H9 (cell line): ENCODE measurements at regions not wholly inside any gene's neighbourhood (a gene's known extent, or its start where the extent isn't known, plus 50 kb on each side); places are given as distances from the start of the nearest gene placed in this dataset.

Source experiments
- DNase-seq: peaks from one replicate; pipeline ENCODE4 v3.0.0-alpha.2; 2017
- H2AFZ ChIP-seq: one replicate; pipeline ENCODE4 v1.6.1; 2013; ENCODE audit warnings: mild to moderate bottlenecking, low read length, control low read depth, moderate library complexity
- H2AK5ac ChIP-seq: 2 replicates; pipeline ENCODE4 v1.6.1; 2013; ENCODE audit warnings: low read length, control low read depth, mixed read lengths; ENCODE audit not compliant: insufficient read length
- H2BK120ac ChIP-seq: one replicate; pipeline ENCODE4 v1.6.1; 2013; ENCODE audit warnings: low read depth, mild to moderate bottlenecking, low read length, control low read depth, inconsistent platforms; ENCODE audit not compliant: poor library complexity, severe bottlenecking
- H2BK12ac ChIP-seq: 2 replicates; pipeline ENCODE4 v1.6.1; 2013; ENCODE audit warnings: low read length, control low read depth, mixed read lengths, low read depth; ENCODE audit not compliant: insufficient read length
- H2BK15ac ChIP-seq: 2 replicates; pipeline ENCODE4 v1.6.1; 2013; ENCODE audit warnings: low read depth, low read length, control low read depth
- H2BK20ac ChIP-seq: one replicate; pipeline ENCODE4 v1.6.1; 2013; ENCODE audit warnings: low read depth, mild to moderate bottlenecking, low read length, control low read depth, inconsistent platforms; ENCODE audit not compliant: poor library complexity, severe bottlenecking
- H2BK5ac ChIP-seq: 2 replicates; pipeline ENCODE4 v1.6.1; 2013; ENCODE audit warnings: low read length, control low read depth, mixed read lengths; ENCODE audit not compliant: insufficient read length
- H3K14ac ChIP-seq: 2 replicates; pipeline ENCODE4 v1.6.1; 2013; ENCODE audit warnings: low read length, control low read depth; ENCODE audit not compliant: insufficient read depth
- H3K18ac ChIP-seq: 2 replicates; pipeline ENCODE4 v1.6.1; 2013; ENCODE audit warnings: low read depth, mild to moderate bottlenecking, mixed read lengths, low read length, control low read depth; ENCODE audit not compliant: insufficient read length
- H3K23ac ChIP-seq: 2 replicates; pipeline ENCODE4 v1.6.1; 2013; ENCODE audit warnings: low read length, control low read depth, mixed read lengths, low read depth; ENCODE audit not compliant: insufficient read length
- H3K23me2 ChIP-seq: 2 replicates; pipeline ENCODE4 v1.6.1; 2013; ENCODE audit warnings: low read depth, mild to moderate bottlenecking, mixed read lengths, low read length, control low read depth; ENCODE audit not compliant: insufficient read length, poor library complexity, severe bottlenecking
- H3K27ac ChIP-seq: 2 replicates; pipeline ENCODE4 v1.5.1; 2013; ENCODE audit warnings: low read length, control low read depth, mixed read lengths, low read depth; ENCODE audit not compliant: insufficient read length
- H3K27me3 ChIP-seq: 2 replicates; pipeline ENCODE4 v1.6.1; 2013; ENCODE audit warnings: low read length, control low read depth, inconsistent platforms; ENCODE audit not compliant: insufficient read depth
- H3K4ac ChIP-seq: 2 replicates; pipeline ENCODE4 v1.6.1; 2013; ENCODE audit warnings: low read depth, mild to moderate bottlenecking, control low read depth, inconsistent platforms, low read length, moderate library complexity
- H3K4me1 ChIP-seq: 2 replicates; pipeline ENCODE4 v1.6.1; 2013; ENCODE audit warnings: low read length, control low read depth, inconsistent platforms; ENCODE audit not compliant: insufficient read depth
- H3K4me2 ChIP-seq: 2 replicates; pipeline ENCODE4 v1.6.1; 2013; ENCODE audit warnings: low read length, control low read depth, mixed read lengths; ENCODE audit not compliant: insufficient read length, insufficient read depth
- H3K56ac ChIP-seq: 2 replicates; pipeline ENCODE4 v1.6.1; 2013; ENCODE audit warnings: low read depth, mild to moderate bottlenecking, mixed read lengths, low read length, control low read depth; ENCODE audit not compliant: insufficient read length
- H3K79me1 ChIP-seq: 2 replicates; pipeline ENCODE4 v1.6.1; 2013; ENCODE audit warnings: low read depth, mild to moderate bottlenecking, moderate library complexity, low read length, control low read depth, inconsistent platforms; ENCODE audit not compliant: insufficient read depth, poor library complexity, severe bottlenecking
- H3K79me2 ChIP-seq: 2 replicates; pipeline ENCODE4 v1.6.1; 2013; ENCODE audit warnings: low read length, control low read depth, inconsistent platforms; ENCODE audit not compliant: insufficient read depth
- H3K9ac ChIP-seq: 2 replicates; pipeline ENCODE4 v1.6.1; 2013; ENCODE audit warnings: low read length, control low read depth, mixed read lengths; ENCODE audit not compliant: insufficient read length; ENCODE audit errors: extremely low read depth
- H3K9me3 ChIP-seq: one replicate; pipeline ENCODE4 v1.6.1; 2013; ENCODE audit warnings: low read depth, low read length, inconsistent platforms; ENCODE audit not compliant: control insufficient read depth
- H3T11ph ChIP-seq: one replicate; pipeline ENCODE4 v1.6.1; 2013; ENCODE audit warnings: mild to moderate bottlenecking, low read length, control low read depth, inconsistent platforms
- H4K20me1 ChIP-seq: one replicate; pipeline ENCODE4 v1.6.1; 2013; ENCODE audit not compliant: control insufficient read depth, insufficient read length, insufficient read depth
- H4K5ac ChIP-seq: 2 replicates; pipeline ENCODE4 v1.6.1; 2013; ENCODE audit warnings: low read depth, mild to moderate bottlenecking, mixed read lengths, low read length, control low read depth; ENCODE audit not compliant: insufficient read length
- H4K8ac ChIP-seq: replicated peaks from 2 replicates; pipeline ENCODE4 v1.6.1; 2013; ENCODE audit warnings: low read length, control low read depth, mixed read lengths, low read depth; ENCODE audit not compliant: insufficient read length
- H4K91ac ChIP-seq: 2 replicates; pipeline ENCODE4 v1.6.1; 2013; ENCODE audit warnings: low read depth, mild to moderate bottlenecking, moderate library complexity, mixed read lengths, low read length, control low read depth; ENCODE audit not compliant: insufficient read length
- H3K27ac Mint-ChIP-seq, 3 experiments: 2 replicates in 2 of 3; 3 replicates in 1 of 3; pipeline ENCODE4 v1.8.0; 2020 to 2021; ENCODE audit warnings: mixed read lengths in 3 of 3, mild to moderate bottlenecking in 1 of 3, moderate library complexity in 1 of 3
- H3K27me3 Mint-ChIP-seq: 2 replicates; pipeline ENCODE4 v1.8.0; 2021; ENCODE audit warnings: low read depth, mild to moderate bottlenecking, moderate library complexity, mixed read lengths
- H3K36me3 Mint-ChIP-seq, 3 experiments: 2 replicates in 2 of 3; 3 replicates in 1 of 3; pipeline ENCODE4 v1.8.0; 2020 to 2021; ENCODE audit warnings: low read depth in 3 of 3, mixed read lengths in 3 of 3; ENCODE audit not compliant: insufficient read depth in 1 of 3
- H3K4me1 Mint-ChIP-seq, 2 experiments: 2 replicates each; pipeline ENCODE4 v1.8.0; 2020; ENCODE audit warnings: mixed read lengths in 2 of 2
- H3K4me3 Mint-ChIP-seq, 2 experiments: 2 replicates in 1 of 2; 3 replicates in 1 of 2; pipeline ENCODE4 v1.8.0; 2020 to 2021; ENCODE audit warnings: mild to moderate bottlenecking in 2 of 2, mixed read lengths in 2 of 2, moderate library complexity in 1 of 2
- H3K9me3 Mint-ChIP-seq, 2 experiments: 2 replicates in 1 of 2; 3 replicates in 1 of 2; pipeline ENCODE4 v1.8.0; 2020; ENCODE audit warnings: mild to moderate bottlenecking in 2 of 2, mixed read lengths in 2 of 2, moderate library complexity in 1 of 2
- WGBS: extraction: QIAGEN DNeasy Blood & Tissue Kit; methylation state at CpG from one replicate; pipeline ENCODE4 v1.1.7; 2013; ENCODE audit warnings: missing lambda C conversion rate, low lambda C conversion rate, mixed read lengths; ENCODE audit not compliant: insufficient read length; ENCODE audit errors: extremely low coverage; 5-methylcytosine and 5-hydroxymethylcytosine counted together
- TF ChIP-seq, protein P1 (sequence below): fragments of 200-600 bp; sonication (generic); conservative IDR thresholded peaks from 3 replicates; pipeline ENCODE4 v1.8.0; 2021; ENCODE audit warnings: antibody characterized with exemption, mild to moderate bottlenecking

DNA sequence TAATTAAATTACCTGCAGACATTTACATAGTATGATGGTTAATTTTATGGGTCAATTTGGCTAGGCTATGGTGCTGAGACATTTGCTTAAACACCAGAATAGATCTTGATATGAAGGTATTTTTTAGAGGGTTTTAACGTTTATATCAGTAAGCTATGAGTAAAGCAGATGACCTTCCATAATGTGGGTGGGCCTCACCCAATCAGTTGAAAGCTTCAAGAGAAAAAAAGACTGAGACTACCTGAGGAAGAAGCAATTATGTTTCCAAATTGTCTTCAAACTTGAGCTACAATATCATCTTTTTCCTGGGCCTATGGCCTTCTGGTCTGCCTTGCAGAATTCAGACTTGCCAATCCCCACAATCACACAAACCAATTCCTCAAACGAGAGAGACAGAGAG lies 498.8 kb upstream of the API5 start:
- H2AFZ ChIP-seq, result no peak overlapping the region
- H3K79me1 ChIP-seq, result no peaks in the 10 kb centered on the region
- H3K18ac ChIP-seq, result no peak overlapping the region
- Mint-ChIP-seq H3K9me3 (no peaks in the 10 kb centered on the region), H3K36me3 (no peaks in the 10 kb centered on the region), H3K4me3 (no peak overlapping the region), H3K27me3 (no peaks in the 10 kb centered on the region; the same call in 1 of the 2 replicates), H3K4me1 (no peaks in the 10 kb centered on the region), H3K27ac (no peak overlapping the region)
- H2BK120ac ChIP-seq, result no peak overlapping the region
- H3K4me1 ChIP-seq, result no peaks in the 10 kb centered on the region
- H3K9me3 ChIP-seq, result no peaks in the 10 kb centered on the region
- WGBS, result no CpG with 5 or more reads among the region's 2 CpGs
- H4K5ac ChIP-seq, result no peak overlapping the region
- no peak overlapping the region for H3K23ac ChIP-seq
- H3K23me2 ChIP-seq, result no peaks in the 10 kb centered on the region
- H3K27ac ChIP-seq, result no peak overlapping the region
- no peaks in the 10 kb centered on the region for H3K79me2 ChIP-seq
- H2BK15ac ChIP-seq, result no peak overlapping the region
- H2BK5ac ChIP-seq, result no peak overlapping the region
- no peak overlapping the region for H2BK20ac ChIP-seq
- H4K8ac ChIP-seq, result no peak overlapping the region
- H4K20me1 ChIP-seq, result no peaks in the 10 kb centered on the region
- no peak overlapping the region for H2BK12ac ChIP-seq
- TF ChIP-seq, protein P1, sequence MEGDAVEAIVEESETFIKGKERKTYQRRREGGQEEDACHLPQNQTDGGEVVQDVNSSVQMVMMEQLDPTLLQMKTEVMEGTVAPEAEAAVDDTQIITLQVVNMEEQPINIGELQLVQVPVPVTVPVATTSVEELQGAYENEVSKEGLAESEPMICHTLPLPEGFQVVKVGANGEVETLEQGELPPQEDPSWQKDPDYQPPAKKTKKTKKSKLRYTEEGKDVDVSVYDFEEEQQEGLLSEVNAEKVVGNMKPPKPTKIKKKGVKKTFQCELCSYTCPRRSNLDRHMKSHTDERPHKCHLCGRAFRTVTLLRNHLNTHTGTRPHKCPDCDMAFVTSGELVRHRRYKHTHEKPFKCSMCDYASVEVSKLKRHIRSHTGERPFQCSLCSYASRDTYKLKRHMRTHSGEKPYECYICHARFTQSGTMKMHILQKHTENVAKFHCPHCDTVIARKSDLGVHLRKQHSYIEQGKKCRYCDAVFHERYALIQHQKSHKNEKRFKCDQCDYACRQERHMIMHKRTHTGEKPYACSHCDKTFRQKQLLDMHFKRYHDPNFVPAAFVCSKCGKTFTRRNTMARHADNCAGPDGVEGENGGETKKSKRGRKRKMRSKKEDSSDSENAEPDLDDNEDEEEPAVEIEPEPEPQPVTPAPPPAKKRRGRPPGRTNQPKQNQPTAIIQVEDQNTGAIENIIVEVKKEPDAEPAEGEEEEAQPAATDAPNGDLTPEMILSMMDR, result no peak
- H3K4ac ChIP-seq, result no peak overlapping the region
- DNase-seq, result no peak
- no peaks in the 10 kb centered on the region for H3K27me3 ChIP-seq
- H2AK5ac ChIP-seq, result no peak overlapping the region
- no peak overlapping the region for H3K56ac ChIP-seq
- no peak overlapping the region for H4K91ac ChIP-seq
- H3K4me2 ChIP-seq, result no peak overlapping the region
- no peak overlapping the region for H3T11ph ChIP-seq
- no peak overlapping the region for H3K14ac ChIP-seq
- no peak overlapping the region for H3K9ac ChIP-seq
